ENCODE measurements at regions not wholly inside any gene's neighbourhood (a gene's known extent, or its start where the extent isn't known, plus 50 kb on each side); places are given as distances from the start of the nearest gene placed in this dataset.

DNA sequence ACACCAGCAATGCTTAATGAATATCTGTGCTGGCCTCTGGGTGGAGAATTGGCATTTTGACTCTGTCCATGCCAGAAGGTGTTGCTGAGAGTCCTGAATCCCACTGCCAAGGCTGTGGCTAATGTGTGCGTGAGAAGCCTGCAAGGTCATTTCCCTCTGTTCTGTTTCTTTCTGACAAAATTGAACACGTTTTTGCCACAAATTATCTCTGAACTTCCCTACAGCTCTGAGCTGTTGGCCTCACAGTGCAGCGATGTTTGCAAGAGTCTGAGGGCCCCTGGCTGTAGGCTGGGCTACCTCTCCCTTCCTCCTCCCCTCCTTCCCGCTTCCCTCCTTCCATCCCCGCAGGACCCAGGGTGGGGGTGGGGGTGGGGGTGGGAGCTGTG lies 154.1 kb upstream of the HS6ST1 start:
- H3K27ac ChIP-seq, result peak overlapping the region in 1 of 2 donors; percentile 41
- H3K27me3 ChIP-seq, result no peaks in the 10 kb centered on the region
- no peak for TF ChIP-seq POLR2A (IDR thresholded peaks at IDR 0.05)
- TF ChIP-seq, protein P1, sequence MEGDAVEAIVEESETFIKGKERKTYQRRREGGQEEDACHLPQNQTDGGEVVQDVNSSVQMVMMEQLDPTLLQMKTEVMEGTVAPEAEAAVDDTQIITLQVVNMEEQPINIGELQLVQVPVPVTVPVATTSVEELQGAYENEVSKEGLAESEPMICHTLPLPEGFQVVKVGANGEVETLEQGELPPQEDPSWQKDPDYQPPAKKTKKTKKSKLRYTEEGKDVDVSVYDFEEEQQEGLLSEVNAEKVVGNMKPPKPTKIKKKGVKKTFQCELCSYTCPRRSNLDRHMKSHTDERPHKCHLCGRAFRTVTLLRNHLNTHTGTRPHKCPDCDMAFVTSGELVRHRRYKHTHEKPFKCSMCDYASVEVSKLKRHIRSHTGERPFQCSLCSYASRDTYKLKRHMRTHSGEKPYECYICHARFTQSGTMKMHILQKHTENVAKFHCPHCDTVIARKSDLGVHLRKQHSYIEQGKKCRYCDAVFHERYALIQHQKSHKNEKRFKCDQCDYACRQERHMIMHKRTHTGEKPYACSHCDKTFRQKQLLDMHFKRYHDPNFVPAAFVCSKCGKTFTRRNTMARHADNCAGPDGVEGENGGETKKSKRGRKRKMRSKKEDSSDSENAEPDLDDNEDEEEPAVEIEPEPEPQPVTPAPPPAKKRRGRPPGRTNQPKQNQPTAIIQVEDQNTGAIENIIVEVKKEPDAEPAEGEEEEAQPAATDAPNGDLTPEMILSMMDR (IDR thresholded peaks at IDR 0.05), result no peak
- no peaks in the 10 kb centered on the region for H3K36me3 ChIP-seq (ENCODE audit: low read depth, missing control alignments)
- intact Hi-C loops (cut with DNase I; ENCODE audit: low total_unique reads), result no loop called here
- no peaks in the 10 kb centered on the region for H3K9me3 ChIP-seq
- 30 to 32% methylated on average over 4 to 5 of the region's 5 CpGs for WGBS, 2 donors
- peaks cover 18% of the 10 kb centered on the region for H3K4me1 ChIP-seq
- no peak overlapping the region for H3K4me3 ChIP-seq
- DNase-seq, result peak; percentile 67

DNA sequence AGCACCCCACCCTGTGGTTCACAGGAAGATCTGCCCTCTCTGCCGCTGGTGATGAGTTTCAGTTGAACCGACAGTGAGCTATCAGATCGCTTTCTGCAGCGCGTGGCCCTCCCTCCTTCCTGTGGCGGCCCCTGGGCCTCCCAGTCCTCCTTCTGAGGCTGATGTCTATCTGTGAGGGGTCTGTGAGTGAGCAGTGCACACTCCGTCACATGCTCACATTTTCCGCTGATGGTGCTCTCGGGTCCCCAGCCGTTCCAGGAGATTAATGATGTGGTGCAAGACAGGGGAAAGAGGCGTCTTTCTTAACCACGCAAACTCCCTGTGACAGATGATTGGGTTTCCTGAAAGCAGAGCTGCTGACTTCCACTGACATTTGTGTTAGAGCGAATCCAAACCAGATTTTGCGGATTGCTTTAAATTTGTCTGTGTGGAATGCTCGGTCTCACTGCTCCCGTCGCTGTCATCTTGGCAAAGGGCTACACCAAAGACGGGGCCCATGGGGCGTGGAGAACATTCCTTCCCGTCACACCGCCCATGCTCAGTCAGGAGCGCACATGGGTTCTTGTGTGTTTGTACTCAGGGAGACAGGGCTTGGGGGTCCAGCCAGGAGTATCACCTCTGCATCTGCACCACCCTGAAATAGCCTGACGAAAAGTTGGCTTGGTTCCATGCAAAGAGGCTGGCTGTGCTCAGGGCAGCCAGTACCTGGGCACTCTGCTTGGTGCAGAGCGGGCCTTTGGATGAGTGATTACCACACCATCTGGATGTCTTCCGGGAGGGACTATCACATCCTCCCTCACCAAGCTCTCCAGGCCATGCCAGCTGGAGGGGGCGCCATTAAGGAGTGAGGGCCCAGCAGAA lies 154.7 kb upstream of the HS6ST1 start:
- Histone ChIP-seq H3K4me3 (no peak overlapping the region), H3K27ac (peak overlapping the region; percentile 41 to 55), H3K4me1 (peaks cover 18% of the 10 kb centered on the region), H3K9me3 (no peaks in the 10 kb centered on the region), H3K27me3 (no peaks in the 10 kb centered on the region), H3K36me3 (ENCODE audit: low read depth, missing control alignments) (no peaks in the 10 kb centered on the region)
- intact Hi-C loops (cut with DNase I; ENCODE audit: low total_unique reads), result no loop called here
- 31 to 60% methylated on average over 18 to 26 of the region's 26 CpGs for WGBS, 2 donors
- TF ChIP-seq, protein P1 (IDR thresholded peaks at IDR 0.05), result no peak
- no peak for TF ChIP-seq POLR2A (IDR thresholded peaks at IDR 0.05)
- DNase-seq, result peak; percentile 23

DNA sequence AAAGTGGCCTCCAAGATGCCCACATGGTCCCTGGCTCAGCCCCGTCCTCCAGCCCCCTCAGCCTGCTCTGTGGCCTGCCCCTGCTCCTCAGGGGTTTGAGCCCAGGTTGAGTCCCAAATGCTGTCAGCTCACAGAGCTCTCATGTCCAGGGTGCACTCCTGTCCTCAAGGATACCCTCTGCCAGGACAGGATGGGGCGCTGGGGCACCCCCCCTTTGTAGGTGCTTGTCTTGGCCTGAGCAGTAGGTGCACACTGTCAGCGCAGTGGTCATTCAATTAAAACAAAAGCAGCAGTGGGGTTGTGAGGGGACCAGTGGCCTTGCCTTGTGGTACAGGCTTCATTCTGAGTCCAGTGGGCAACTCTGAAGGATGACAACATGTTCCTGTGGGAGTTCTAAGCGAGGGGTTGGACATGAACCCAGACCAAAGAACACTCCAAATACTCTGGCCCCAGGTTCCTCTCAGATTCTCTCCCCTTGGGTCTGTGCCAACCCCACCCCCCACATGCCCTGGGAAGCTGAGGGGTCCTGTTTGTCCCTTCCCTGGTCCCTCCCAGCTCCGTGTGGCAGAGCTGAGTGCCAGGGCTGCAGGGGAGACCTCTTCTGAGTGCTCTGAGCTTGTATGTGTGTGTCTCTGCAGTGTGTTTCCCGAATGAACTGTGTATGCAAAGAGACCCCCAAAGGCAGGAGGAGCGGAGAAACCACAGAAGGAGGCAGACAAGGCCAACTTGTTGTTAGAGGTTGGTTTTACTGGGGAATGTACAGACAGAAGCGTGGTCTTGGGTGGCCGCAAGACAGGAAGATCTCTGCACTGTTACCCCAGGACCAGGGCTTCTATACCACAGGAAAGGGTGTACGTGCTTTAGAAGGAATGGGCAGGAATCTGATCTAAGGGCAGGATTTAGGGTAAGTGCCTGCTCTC lies 155.6 kb upstream of the HS6ST1 start:
- 79 to 94% methylated on average over 8 to 10 of the region's 10 CpGs for WGBS, 2 donors
- intact Hi-C loops (cut with DNase I; ENCODE audit: low total_unique reads), result no loop called here
- H3K27ac ChIP-seq, result peak overlapping the region in 1 of 2 donors; percentile 55

DNA sequence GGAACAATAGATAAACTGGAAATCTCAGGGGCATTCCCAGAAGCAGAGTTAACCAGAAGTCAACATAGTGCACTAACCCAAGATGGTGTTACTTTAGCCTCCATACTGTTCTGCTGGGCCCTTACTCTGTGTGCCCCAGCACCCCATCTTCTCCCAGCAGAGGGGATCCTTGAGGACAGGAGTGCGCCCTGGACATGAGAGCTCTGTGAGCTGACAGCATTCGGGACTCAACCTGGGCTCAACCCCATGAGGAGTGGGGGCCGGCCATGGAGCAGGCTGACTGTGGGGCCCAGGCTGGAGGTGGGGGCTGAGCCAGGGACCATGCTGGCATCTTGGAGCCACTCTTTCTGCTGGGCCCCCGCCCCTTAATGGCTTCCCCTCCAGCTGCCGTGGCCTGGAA lies 156.3 kb upstream of the HS6ST1 start:
- intact Hi-C loops (cut with DNase I; ENCODE audit: low total_unique reads), result no loop called here
- Histone ChIP-seq H3K4me1 (peaks cover 18% of the 10 kb centered on the region), H3K27ac (no peak overlapping the region), H3K4me3 (no peak overlapping the region), H3K27me3 (no peaks in the 10 kb centered on the region), H3K9me3 (no peaks in the 10 kb centered on the region), H3K36me3 (ENCODE audit: low read depth, missing control alignments) (no peaks in the 10 kb centered on the region)
- TF ChIP-seq, protein P1 (IDR thresholded peaks at IDR 0.05), result no peak
- no peak for TF ChIP-seq POLR2A (IDR thresholded peaks at IDR 0.05)
- WGBS, 2 donors, result 93 to 96% methylated on average over 3 to 5 of the region's 5 CpGs
- no peak for DNase-seq

More for the DNA sequence above, 155.6 kb upstream of the HS6ST1 start:
- peak; percentile 12 for DNase-seq
- TF ChIP-seq, protein P1 (IDR thresholded peaks at IDR 0.05), result no peak
- TF ChIP-seq POLR2A (IDR thresholded peaks at IDR 0.05), result no peak
- Histone ChIP-seq H3K9me3 (no peaks in the 10 kb centered on the region), H3K4me1 (peaks cover 18% of the 10 kb centered on the region), H3K36me3 (ENCODE audit: low read depth, missing control alignments) (no peaks in the 10 kb centered on the region), H3K27me3 (no peaks in the 10 kb centered on the region), H3K4me3 (no peak overlapping the region)

Data from testis (tissue), 2 donors.